ENCODE measurements at regions not wholly inside any gene's neighbourhood (a gene's known extent, or its start where the extent isn't known, plus 50 kb on each side); places are given as distances from the start of the nearest gene placed in this dataset.
A peak's percentile ranks its signal among the peaks of the same experiment; 100 is the strongest.

- TF ChIP-seq CREB3 (tag; conservative IDR thresholded peaks at IDR 0.05; ENCODE audit: low read depth) = no peak
- no peak for TF ChIP-seq ZNF347 (CRISPR knock-in tag; IDR thresholded peaks at IDR 0.05; ENCODE audit: low read depth)
- TF ChIP-seq TFAP4 (CRISPR knock-in tag; IDR thresholded peaks at IDR 0.05; ENCODE audit: borderline replicate concordance) = no peak
- TF ChIP-seq KLF10 (CRISPR knock-in tag; IDR thresholded peaks at IDR 0.05) = no peak
- no peak for TF ChIP-seq NFYB (IDR thresholded peaks at IDR 0.05; ENCODE audit: extremely low read depth, insufficient read length)
- TF ChIP-seq ZFPM2 (CRISPR knock-in tag; IDR thresholded peaks at IDR 0.05) = no peak
- no peak for TF ChIP-seq ZNF232 (CRISPR knock-in tag; IDR thresholded peaks at IDR 0.05)
- TF ChIP-seq BRD9 (IDR thresholded peaks at IDR 0.05; ENCODE audit: low read depth, partially characterized antibody) = no peak
- TF ChIP-seq COPS2 (conservative IDR thresholded peaks at IDR 0.05) = no peak
- TF ChIP-seq GATAD2B (IDR thresholded peaks at IDR 0.05; ENCODE audit: borderline replicate concordance) = no peak
Observed at GRCh38 chr17:77857306-77857555, 101.3 kb upstream of the TNRC6C start (continued).

GRCh38 chr17:77857613-77858012 lies 100.9 kb upstream of the TNRC6C start:
- H3K9ac ChIP-seq (ENCODE audit: insufficient read depth in 1 of 2, low read depth in 2 of 2, low read length in 2 of 2) = no peak overlapping the region
- H2AFZ ChIP-seq (ENCODE audit: low read depth, low read length) = no peak overlapping the region
- no peaks in the 10 kb centered on the region for H3K79me2 ChIP-seq (ENCODE audit: control insufficient read depth, insufficient read depth, low read length)
- no peak overlapping the region for H3K4me2 ChIP-seq (ENCODE audit: insufficient read depth, low read length)
- peaks cover 18 to 60% of the 10 kb centered on the region in 2 experiments; a peak in 4 of 5 replicates for H3K27me3 ChIP-seq (ENCODE audit: control insufficient read depth in 2 of 2, insufficient read depth in 2 of 2, low read length in 2 of 2)
- FAIRE-seq (no peak), DNase-seq (ENCODE audit: extremely low read depth in 1 of 4, low spot score in 3 of 4) (no peak), ATAC-seq (no peak)
- in situ Hi-C loops (cut with MboI) (no loop called here), intact Hi-C loops (cut with micrococcal nuclease) (no loop called here)
- H3K4me1 ChIP-seq (replicated peaks in 1 of 2; ENCODE audit: control insufficient read depth in 2 of 2, insufficient read depth in 2 of 2, low read length in 2 of 2) = peaks cover 0 to 8% of the 10 kb centered on the region in 2 experiments; a peak in 2 of 5 replicates
- POLR2A ChIA-PET = no interaction called here
- no peak overlapping the region for H3K4me3 ChIP-seq
- CTCF ChIA-PET (ENCODE audit: low intra/inter-chr PET ratio) = no interaction called here
- WGBS (ENCODE audit: insufficient coverage, low coverage, missing lambda C conversion rate) = 0% methylated on average over 3 of the region's 3 CpGs
- H3K27ac ChIP-seq (ENCODE audit: extremely low read depth, low read depth, low read length) = no peak overlapping the region
- H3K9me1 ChIP-seq (ENCODE audit: control insufficient read depth, insufficient read depth, low read length) = no peaks in the 10 kb centered on the region
- H3K36me3 ChIP-seq (ENCODE audit: control insufficient read depth, insufficient read depth, low read length) = no peaks in the 10 kb centered on the region
- H3K9me3 ChIP-seq (replicated peaks; ENCODE audit: control insufficient read depth, insufficient read depth, low read depth, low read length) = no peaks in the 10 kb centered on the region
- no TSS peak for BruUV-seq (replicated peaks)
- peaks cover 3% of the 10 kb centered on the region; the same call in 1 of the 2 replicates for H4K20me1 ChIP-seq (replicated peaks; ENCODE audit: control insufficient read depth, insufficient read depth, low read length)
- TF ChIP-seq ZNF398 (CRISPR knock-in tag; IDR thresholded peaks at IDR 0.05) (no peak), ATF3 (IDR thresholded peaks at IDR 0.05) (peak; percentile 57; the same call in 1 of the 2 replicates), ATF3 (CRISPR knock-in tag; conservative IDR thresholded peaks at IDR 0.05) (no peak), EGR1 (conservative IDR thresholded peaks at IDR 0.05) (0 out of 2 replicates have a peak, but pooled peaks have one; percentile 19), FIP1L1 (IDR thresholded peaks at IDR 0.05; ENCODE audit: low read depth, low read length, poor library complexity, severe bottlenecking) (no peak), FOS (IDR thresholded peaks at IDR 0.05; ENCODE audit: extremely low read depth, insufficient read length) (peak; percentile 4), ZBTB5 (IDR thresholded peaks at IDR 0.05) (no peak)
